Upper lobe of left lung (tissue), 4 donors: ENCODE measurements at regions not wholly inside any gene's neighbourhood (a gene's known extent, or its start where the extent isn't known, plus 50 kb on each side); places are given as distances from the start of the nearest gene placed in this dataset.

ENCODE experiments used
- EP300 ChIP-seq, 4 donors: sonication (generic); formaldehyde crosslinking; IDR thresholded peaks; one replicate each; pipeline ENCODE4 v1.5.1; 2017; ENCODE audit warnings: antibody characterized with exemption in 4 of 4, control low read depth in 2 of 4
- POLR2A ChIP-seq, 4 donors: fragments of 450-650 bp; IDR thresholded peaks; one replicate each; pipeline ENCODE4 v1.5.1; 2016 to 2017; ENCODE audit warnings: antibody characterized with exemption in 4 of 4, mild to moderate bottlenecking in 2 of 4
- TF ChIP-seq, protein P1 (sequence below), 6 experiments: fragments of 450-650 bp in 4 of 6; fragments of 200-600 bp in 2 of 6; sonication (generic) in 2 of 6; IDR thresholded peaks; one replicate each; pipeline ENCODE4 v1.5.1; 2016 to 2019; ENCODE audit warnings: antibody characterized with exemption in 6 of 6

DNA sequence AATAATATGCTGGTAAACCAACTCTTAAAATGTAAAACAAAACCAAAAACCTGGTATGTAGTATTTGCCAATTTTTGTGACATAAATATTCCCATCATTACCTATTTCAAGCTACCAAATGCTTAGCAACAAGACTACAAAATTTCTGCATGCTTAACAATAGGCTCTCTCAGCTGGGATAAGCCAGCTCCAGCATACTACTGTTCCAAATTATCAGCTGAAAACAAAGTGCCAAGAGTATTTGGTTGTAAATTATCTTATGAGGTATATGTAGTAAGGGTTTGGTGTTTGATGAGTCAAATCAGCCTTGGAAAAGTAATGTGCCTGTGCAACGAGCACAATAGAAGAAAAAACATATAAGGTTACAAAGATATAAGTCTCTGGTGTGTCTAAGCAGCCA lies 263.2 kb downstream of the HGF start:
- TF ChIP-seq, protein P1, sequence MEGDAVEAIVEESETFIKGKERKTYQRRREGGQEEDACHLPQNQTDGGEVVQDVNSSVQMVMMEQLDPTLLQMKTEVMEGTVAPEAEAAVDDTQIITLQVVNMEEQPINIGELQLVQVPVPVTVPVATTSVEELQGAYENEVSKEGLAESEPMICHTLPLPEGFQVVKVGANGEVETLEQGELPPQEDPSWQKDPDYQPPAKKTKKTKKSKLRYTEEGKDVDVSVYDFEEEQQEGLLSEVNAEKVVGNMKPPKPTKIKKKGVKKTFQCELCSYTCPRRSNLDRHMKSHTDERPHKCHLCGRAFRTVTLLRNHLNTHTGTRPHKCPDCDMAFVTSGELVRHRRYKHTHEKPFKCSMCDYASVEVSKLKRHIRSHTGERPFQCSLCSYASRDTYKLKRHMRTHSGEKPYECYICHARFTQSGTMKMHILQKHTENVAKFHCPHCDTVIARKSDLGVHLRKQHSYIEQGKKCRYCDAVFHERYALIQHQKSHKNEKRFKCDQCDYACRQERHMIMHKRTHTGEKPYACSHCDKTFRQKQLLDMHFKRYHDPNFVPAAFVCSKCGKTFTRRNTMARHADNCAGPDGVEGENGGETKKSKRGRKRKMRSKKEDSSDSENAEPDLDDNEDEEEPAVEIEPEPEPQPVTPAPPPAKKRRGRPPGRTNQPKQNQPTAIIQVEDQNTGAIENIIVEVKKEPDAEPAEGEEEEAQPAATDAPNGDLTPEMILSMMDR (IDR thresholded peaks at IDR 0.05): no peak
- TF ChIP-seq POLR2A (IDR thresholded peaks at IDR 0.05) (no peak), EP300 (IDR thresholded peaks at IDR 0.05) (no peak)
